Fibroblast of lung (primary cell): ENCODE measurements at regions not wholly inside any gene's neighbourhood (a gene's known extent, or its start where the extent isn't known, plus 50 kb on each side); places are given as distances from the start of the nearest gene placed in this dataset.
"Not testable (repeated sequence)": the region's sequence is repeated elsewhere in the genome, so short reads cannot be mapped to it uniquely, and the experiment has no call there.

Source experiments
- EZH2 ChIP-seq: IDR thresholded peaks from 2 replicates; pipeline ENCODE4 v1.5.1; 2012; ENCODE audit warnings: low read length, control low read depth, mild to moderate bottlenecking; ENCODE audit errors: missing control alignments
- TF ChIP-seq, protein P1 (sequence below), 2 donors: IDR thresholded peaks in 1 of 2; conservative IDR thresholded peaks in 1 of 2; 1 replicate in 1 of 2; 2 replicates in 1 of 2; pipeline ENCODE4 v1.5.1; 2011 to 2012; ENCODE audit warnings: low read length in 2 of 2, control low read depth in 1 of 2, inconsistent platforms in 1 of 2, low read depth in 1 of 2, mild to moderate bottlenecking in 1 of 2

DNA sequence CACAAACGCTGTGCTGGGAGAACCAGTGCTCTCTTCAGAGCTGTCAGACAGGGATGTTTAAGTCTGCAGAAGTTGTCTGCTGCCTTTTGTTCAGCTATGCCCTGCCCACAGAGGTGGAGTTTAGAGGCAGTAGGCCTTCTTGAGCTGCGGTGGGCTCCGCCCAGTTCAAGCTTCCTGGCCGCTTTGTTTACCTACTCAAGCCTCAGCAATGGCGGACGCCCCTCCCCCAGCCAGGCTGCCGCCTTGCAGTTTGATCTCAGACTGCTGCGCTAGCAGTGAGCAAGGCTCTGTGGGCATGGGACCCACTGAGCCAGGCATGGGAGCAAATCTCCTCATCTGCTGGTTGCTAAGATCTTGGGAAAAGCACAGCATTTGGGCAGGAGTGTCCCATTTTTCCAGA lies 142.1 kb downstream of the LRRN1 start:
- TF ChIP-seq, protein P1, sequence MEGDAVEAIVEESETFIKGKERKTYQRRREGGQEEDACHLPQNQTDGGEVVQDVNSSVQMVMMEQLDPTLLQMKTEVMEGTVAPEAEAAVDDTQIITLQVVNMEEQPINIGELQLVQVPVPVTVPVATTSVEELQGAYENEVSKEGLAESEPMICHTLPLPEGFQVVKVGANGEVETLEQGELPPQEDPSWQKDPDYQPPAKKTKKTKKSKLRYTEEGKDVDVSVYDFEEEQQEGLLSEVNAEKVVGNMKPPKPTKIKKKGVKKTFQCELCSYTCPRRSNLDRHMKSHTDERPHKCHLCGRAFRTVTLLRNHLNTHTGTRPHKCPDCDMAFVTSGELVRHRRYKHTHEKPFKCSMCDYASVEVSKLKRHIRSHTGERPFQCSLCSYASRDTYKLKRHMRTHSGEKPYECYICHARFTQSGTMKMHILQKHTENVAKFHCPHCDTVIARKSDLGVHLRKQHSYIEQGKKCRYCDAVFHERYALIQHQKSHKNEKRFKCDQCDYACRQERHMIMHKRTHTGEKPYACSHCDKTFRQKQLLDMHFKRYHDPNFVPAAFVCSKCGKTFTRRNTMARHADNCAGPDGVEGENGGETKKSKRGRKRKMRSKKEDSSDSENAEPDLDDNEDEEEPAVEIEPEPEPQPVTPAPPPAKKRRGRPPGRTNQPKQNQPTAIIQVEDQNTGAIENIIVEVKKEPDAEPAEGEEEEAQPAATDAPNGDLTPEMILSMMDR (conservative IDR thresholded peaks at IDR 0.05 in 1 of 2, IDR thresholded peaks at IDR 0.05 in 1 of 2; ENCODE audit: low read depth in 1 of 2, low read length in 2 of 2): not testable (repeated sequence)
- TF ChIP-seq EZH2: not testable (repeated sequence)
